HG03039 (cell line): ENCODE measurements at regions not wholly inside any gene's neighbourhood (a gene's known extent, or its start where the extent isn't known, plus 50 kb on each side); places are given as distances from the start of the nearest gene placed in this dataset.
"Not testable (repeated sequence)": the region's sequence is repeated elsewhere in the genome, so short reads cannot be mapped to it uniquely, and the experiment has no call there.

Source experiments
- ATAC-seq: cut with Tn5 transposase; IDR thresholded peaks from one replicate; pipeline ENCODE4 v1.9.1; 2021; ENCODE audit warnings: mild to moderate bottlenecking, moderate library complexity; ENCODE audit not compliant: unreplicated experiment

GRCh38 chr17:16888413-16889087 lies 83.4 kb downstream of the TNFRSF13B start:
- ATAC-seq: no peak

GRCh38 chr17:16887523-16888095 lies 84.3 kb downstream of the TNFRSF13B start:
- ATAC-seq: no peak

GRCh38 chr17:16886655-16887322 lies 85.1 kb downstream of the TNFRSF13B start:
- peak; percentile 75 for ATAC-seq

GRCh38 chr17:16885204-16885603 lies 86.7 kb downstream of the TNFRSF13B start:
- not testable (repeated sequence) for ATAC-seq

- not testable (repeated sequence) for ATAC-seq
These were observed 89.0 kb downstream of the TNFRSF13B start for GRCh38 chr17:16882926-16883265.

- no peak for ATAC-seq
These were observed 89.5 kb downstream of the TNFRSF13B start for GRCh38 chr17:16882243-16882925.

GRCh38 chr17:16881239-16881924 lies 90.5 kb downstream of the TNFRSF13B start:
- no peak for ATAC-seq

- ATAC-seq: no peak
These were observed 91.1 kb downstream of the TNFRSF13B start for GRCh38 chr17:16880843-16881230.

GRCh38 chr17:16880121-16880842 lies 91.6 kb downstream of the TNFRSF13B start:
- ATAC-seq: no peak

- ATAC-seq: no peak
These were observed 92.2 kb downstream of the TNFRSF13B start for GRCh38 chr17:16879686-16880085.

- no peak for ATAC-seq
These were observed 93.3 kb downstream of the TNFRSF13B start for GRCh38 chr17:16878606-16879005.

GRCh38 chr17:16878084-16878483 lies 93.8 kb downstream of the TNFRSF13B start:
- no peak for ATAC-seq

- no peak for ATAC-seq
These were observed 94.8 kb downstream of the TNFRSF13B start for GRCh38 chr17:16877099-16877498.

GRCh38 chr17:16875662-16876061 lies 96.3 kb downstream of the TNFRSF13B start:
- ATAC-seq: no peak

GRCh38 chr17:16874216-16874615 lies 97.7 kb downstream of the TNFRSF13B start:
- not testable (repeated sequence) for ATAC-seq

- ATAC-seq: no peak
These were observed 98.5 kb downstream of the TNFRSF13B start for GRCh38 chr17:16873174-16874035.

- no peak for ATAC-seq
These were observed 99.4 kb downstream of the TNFRSF13B start for GRCh38 chr17:16872351-16873173.

- not testable (repeated sequence) for ATAC-seq
These were observed 100.3 kb downstream of the TNFRSF13B start for GRCh38 chr17:16871446-16872190.
